H9 (cell line): ENCODE measurements at regions not wholly inside any gene's neighbourhood (a gene's known extent, or its start where the extent isn't known, plus 50 kb on each side); places are given as distances from the start of the nearest gene placed in this dataset.

ENCODE experiments used
- DNase-seq: peaks from one replicate; pipeline ENCODE4 v3.0.0-alpha.2; 2017
- H2AFZ ChIP-seq: one replicate; pipeline ENCODE4 v1.6.1; 2013; ENCODE audit warnings: mild to moderate bottlenecking, low read length, control low read depth, moderate library complexity
- H2AK5ac ChIP-seq: 2 replicates; pipeline ENCODE4 v1.6.1; 2013; ENCODE audit warnings: low read length, control low read depth, mixed read lengths; ENCODE audit not compliant: insufficient read length
- H2BK120ac ChIP-seq: one replicate; pipeline ENCODE4 v1.6.1; 2013; ENCODE audit warnings: low read depth, mild to moderate bottlenecking, low read length, control low read depth, inconsistent platforms; ENCODE audit not compliant: poor library complexity, severe bottlenecking
- H2BK12ac ChIP-seq: 2 replicates; pipeline ENCODE4 v1.6.1; 2013; ENCODE audit warnings: low read length, control low read depth, mixed read lengths, low read depth; ENCODE audit not compliant: insufficient read length
- H2BK15ac ChIP-seq: 2 replicates; pipeline ENCODE4 v1.6.1; 2013; ENCODE audit warnings: low read depth, low read length, control low read depth
- H2BK20ac ChIP-seq: one replicate; pipeline ENCODE4 v1.6.1; 2013; ENCODE audit warnings: low read depth, mild to moderate bottlenecking, low read length, control low read depth, inconsistent platforms; ENCODE audit not compliant: poor library complexity, severe bottlenecking
- H2BK5ac ChIP-seq: 2 replicates; pipeline ENCODE4 v1.6.1; 2013; ENCODE audit warnings: low read length, control low read depth, mixed read lengths; ENCODE audit not compliant: insufficient read length
- H3K14ac ChIP-seq: 2 replicates; pipeline ENCODE4 v1.6.1; 2013; ENCODE audit warnings: low read length, control low read depth; ENCODE audit not compliant: insufficient read depth
- H3K18ac ChIP-seq: 2 replicates; pipeline ENCODE4 v1.6.1; 2013; ENCODE audit warnings: low read depth, mild to moderate bottlenecking, mixed read lengths, low read length, control low read depth; ENCODE audit not compliant: insufficient read length
- H3K23ac ChIP-seq: 2 replicates; pipeline ENCODE4 v1.6.1; 2013; ENCODE audit warnings: low read length, control low read depth, mixed read lengths, low read depth; ENCODE audit not compliant: insufficient read length
- H3K23me2 ChIP-seq: 2 replicates; pipeline ENCODE4 v1.6.1; 2013; ENCODE audit warnings: low read depth, mild to moderate bottlenecking, mixed read lengths, low read length, control low read depth; ENCODE audit not compliant: insufficient read length, poor library complexity, severe bottlenecking
- H3K27ac ChIP-seq: 2 replicates; pipeline ENCODE4 v1.5.1; 2013; ENCODE audit warnings: low read length, control low read depth, mixed read lengths, low read depth; ENCODE audit not compliant: insufficient read length
- H3K27me3 ChIP-seq: 2 replicates; pipeline ENCODE4 v1.6.1; 2013; ENCODE audit warnings: low read length, control low read depth, inconsistent platforms; ENCODE audit not compliant: insufficient read depth
- H3K4ac ChIP-seq: 2 replicates; pipeline ENCODE4 v1.6.1; 2013; ENCODE audit warnings: low read depth, mild to moderate bottlenecking, control low read depth, inconsistent platforms, low read length, moderate library complexity
- H3K4me1 ChIP-seq: 2 replicates; pipeline ENCODE4 v1.6.1; 2013; ENCODE audit warnings: low read length, control low read depth, inconsistent platforms; ENCODE audit not compliant: insufficient read depth
- H3K4me2 ChIP-seq: 2 replicates; pipeline ENCODE4 v1.6.1; 2013; ENCODE audit warnings: low read length, control low read depth, mixed read lengths; ENCODE audit not compliant: insufficient read length, insufficient read depth
- H3K56ac ChIP-seq: 2 replicates; pipeline ENCODE4 v1.6.1; 2013; ENCODE audit warnings: low read depth, mild to moderate bottlenecking, mixed read lengths, low read length, control low read depth; ENCODE audit not compliant: insufficient read length
- H3K79me1 ChIP-seq: 2 replicates; pipeline ENCODE4 v1.6.1; 2013; ENCODE audit warnings: low read depth, mild to moderate bottlenecking, moderate library complexity, low read length, control low read depth, inconsistent platforms; ENCODE audit not compliant: insufficient read depth, poor library complexity, severe bottlenecking
- H3K79me2 ChIP-seq: 2 replicates; pipeline ENCODE4 v1.6.1; 2013; ENCODE audit warnings: low read length, control low read depth, inconsistent platforms; ENCODE audit not compliant: insufficient read depth
- H3K9ac ChIP-seq: 2 replicates; pipeline ENCODE4 v1.6.1; 2013; ENCODE audit warnings: low read length, control low read depth, mixed read lengths; ENCODE audit not compliant: insufficient read length; ENCODE audit errors: extremely low read depth
- H3K9me3 ChIP-seq: one replicate; pipeline ENCODE4 v1.6.1; 2013; ENCODE audit warnings: low read depth, low read length, inconsistent platforms; ENCODE audit not compliant: control insufficient read depth
- H3T11ph ChIP-seq: one replicate; pipeline ENCODE4 v1.6.1; 2013; ENCODE audit warnings: mild to moderate bottlenecking, low read length, control low read depth, inconsistent platforms
- H4K20me1 ChIP-seq: one replicate; pipeline ENCODE4 v1.6.1; 2013; ENCODE audit not compliant: control insufficient read depth, insufficient read length, insufficient read depth
- H4K5ac ChIP-seq: 2 replicates; pipeline ENCODE4 v1.6.1; 2013; ENCODE audit warnings: low read depth, mild to moderate bottlenecking, mixed read lengths, low read length, control low read depth; ENCODE audit not compliant: insufficient read length
- H4K8ac ChIP-seq: replicated peaks from 2 replicates; pipeline ENCODE4 v1.6.1; 2013; ENCODE audit warnings: low read length, control low read depth, mixed read lengths, low read depth; ENCODE audit not compliant: insufficient read length
- H4K91ac ChIP-seq: 2 replicates; pipeline ENCODE4 v1.6.1; 2013; ENCODE audit warnings: low read depth, mild to moderate bottlenecking, moderate library complexity, mixed read lengths, low read length, control low read depth; ENCODE audit not compliant: insufficient read length
- H3K27ac Mint-ChIP-seq, 3 experiments: 2 replicates in 2 of 3; 3 replicates in 1 of 3; pipeline ENCODE4 v1.8.0; 2020 to 2021; ENCODE audit warnings: mixed read lengths in 3 of 3, mild to moderate bottlenecking in 1 of 3, moderate library complexity in 1 of 3
- H3K27me3 Mint-ChIP-seq: 2 replicates; pipeline ENCODE4 v1.8.0; 2021; ENCODE audit warnings: low read depth, mild to moderate bottlenecking, moderate library complexity, mixed read lengths
- H3K36me3 Mint-ChIP-seq, 3 experiments: 2 replicates in 2 of 3; 3 replicates in 1 of 3; pipeline ENCODE4 v1.8.0; 2020 to 2021; ENCODE audit warnings: low read depth in 3 of 3, mixed read lengths in 3 of 3; ENCODE audit not compliant: insufficient read depth in 1 of 3
- H3K4me1 Mint-ChIP-seq, 2 experiments: 2 replicates each; pipeline ENCODE4 v1.8.0; 2020; ENCODE audit warnings: mixed read lengths in 2 of 2
- H3K4me3 Mint-ChIP-seq, 2 experiments: 2 replicates in 1 of 2; 3 replicates in 1 of 2; pipeline ENCODE4 v1.8.0; 2020 to 2021; ENCODE audit warnings: mild to moderate bottlenecking in 2 of 2, mixed read lengths in 2 of 2, moderate library complexity in 1 of 2
- H3K9me3 Mint-ChIP-seq, 2 experiments: 2 replicates in 1 of 2; 3 replicates in 1 of 2; pipeline ENCODE4 v1.8.0; 2020; ENCODE audit warnings: mild to moderate bottlenecking in 2 of 2, mixed read lengths in 2 of 2, moderate library complexity in 1 of 2
- CTCF ChIP-seq: fragments of 200-600 bp; sonication (generic); conservative IDR thresholded peaks from 3 replicates; pipeline ENCODE4 v1.8.0; 2021; ENCODE audit warnings: antibody characterized with exemption, mild to moderate bottlenecking
- WGBS: extraction: QIAGEN DNeasy Blood & Tissue Kit; methylation state at CpG from one replicate; pipeline ENCODE4 v1.1.7; 2013; ENCODE audit warnings: missing lambda C conversion rate, low lambda C conversion rate, mixed read lengths; ENCODE audit not compliant: insufficient read length; ENCODE audit errors: extremely low coverage; 5-methylcytosine and 5-hydroxymethylcytosine counted together

GRCh38 chr2:175353275-175353674 is 171.8 kb upstream of the ATP5MC3 start:
- no peaks in the 10 kb centered on the region for H3K4me1 ChIP-seq
- no CpG with 5 or more reads among the region's 6 CpGs for WGBS
- H3K79me2 ChIP-seq = peaks cover 1% of the 10 kb centered on the region; the same call in 1 of the 2 replicates
- no peak overlapping the region for H2BK20ac ChIP-seq
- H2BK5ac ChIP-seq = no peak overlapping the region
- H3K18ac ChIP-seq = no peak overlapping the region
- DNase-seq = no peak
- no peaks in the 10 kb centered on the region for H3K9me3 Mint-ChIP-seq
- no peak overlapping the region for H4K91ac ChIP-seq
- no peaks in the 10 kb centered on the region for H3K23me2 ChIP-seq
- H3K27ac ChIP-seq = no peak overlapping the region
- TF ChIP-seq CTCF = no peak
- no peaks in the 10 kb centered on the region for H3K79me1 ChIP-seq
- no peak overlapping the region for H2BK12ac ChIP-seq
- H4K8ac ChIP-seq = no peak overlapping the region
- H2BK120ac ChIP-seq = no peak overlapping the region
- no peak overlapping the region for H3T11ph ChIP-seq
- H3K56ac ChIP-seq = no peak overlapping the region
- no peaks in the 10 kb centered on the region for H4K20me1 ChIP-seq
- H3K36me3 Mint-ChIP-seq = no peaks in the 10 kb centered on the region
- no peak overlapping the region for H2AFZ ChIP-seq
- H3K27me3 Mint-ChIP-seq = peaks cover 9% of the 10 kb centered on the region
- H3K4me2 ChIP-seq = no peak overlapping the region
- H2BK15ac ChIP-seq = no peak overlapping the region
- no peaks in the 10 kb centered on the region for H3K27me3 ChIP-seq
- H4K5ac ChIP-seq = no peak overlapping the region
- H3K4me3 Mint-ChIP-seq = no peak overlapping the region
- H3K14ac ChIP-seq = no peak overlapping the region
- no peak overlapping the region for H2AK5ac ChIP-seq
- H3K27ac Mint-ChIP-seq = no peak overlapping the region
- H3K9ac ChIP-seq = no peak overlapping the region
- H3K4ac ChIP-seq = no peak overlapping the region
- H3K9me3 ChIP-seq = no peaks in the 10 kb centered on the region
- peaks cover 0 to 4% of the 10 kb centered on the region in 2 experiments; a peak in 2 of 4 replicates for H3K4me1 Mint-ChIP-seq
- H3K23ac ChIP-seq = no peak overlapping the region
